Left renal pelvis (tissue), 4 donors: ENCODE measurements at regions not wholly inside any gene's neighbourhood (a gene's known extent, or its start where the extent isn't known, plus 50 kb on each side); places are given as distances from the start of the nearest gene placed in this dataset.

Source experiments
- DNase-seq, 4 donors: peaks; one replicate each; pipeline ENCODE4 v3.0.0-alpha.2; 2013; ENCODE audit warnings: low read depth in 4 of 4, low spot score in 3 of 4

GRCh38 chr18:61756244-61756643 lies 136.6 kb downstream of the RNF152 start:
- no peak for DNase-seq

GRCh38 chr18:61755555-61755954 lies 137.3 kb downstream of the RNF152 start:
- DNase-seq, result no peak

- no peak for DNase-seq
Observed at GRCh38 chr18:61754039-61754583, 138.7 kb downstream of the RNF152 start.

GRCh38 chr18:61753373-61753772 lies 139.4 kb downstream of the RNF152 start:
- DNase-seq, result no peak

- DNase-seq, result no peak
Observed at GRCh38 chr18:61752973-61753372, 139.8 kb downstream of the RNF152 start.

- no peak for DNase-seq
Observed at GRCh38 chr18:61750840-61751668, 141.8 kb downstream of the RNF152 start.

- DNase-seq, result no peak
Observed at GRCh38 chr18:61749546-61749945, 143.3 kb downstream of the RNF152 start.

GRCh38 chr18:61749031-61749430 lies 143.8 kb downstream of the RNF152 start:
- no peak for DNase-seq

- DNase-seq, result no peak
Observed at GRCh38 chr18:61748004-61748403, 144.8 kb downstream of the RNF152 start.

- no peak for DNase-seq
Observed at GRCh38 chr18:61743775-61744531, 148.9 kb downstream of the RNF152 start.

GRCh38 chr18:61742565-61743429 lies 150.0 kb downstream of the RNF152 start:
- DNase-seq, result no peak

GRCh38 chr18:61741881-61742454 lies 150.8 kb downstream of the RNF152 start:
- no peak for DNase-seq

GRCh38 chr18:61738488-61738887 lies 154.3 kb downstream of the RNF152 start:
- DNase-seq, result no peak

GRCh38 chr18:61738042-61738441 lies 154.8 kb downstream of the RNF152 start:
- no peak for DNase-seq

GRCh38 chr18:61736133-61736532 lies 156.7 kb downstream of the RNF152 start:
- no peak for DNase-seq

- DNase-seq, result no peak
Observed at GRCh38 chr18:61735564-61736102, 157.2 kb downstream of the RNF152 start.

GRCh38 chr18:61734396-61734795 lies 158.4 kb downstream of the RNF152 start:
- no peak for DNase-seq

GRCh38 chr18:61732854-61733253 lies 160.0 kb downstream of the RNF152 start:
- no peak for DNase-seq

GRCh38 chr18:61731693-61732376 lies 161.0 kb downstream of the RNF152 start:
- DNase-seq, result no peak

GRCh38 chr18:61731178-61731577 lies 161.6 kb downstream of the RNF152 start:
- no peak for DNase-seq
